Mucosa of rectum (tissue), 2 donors: ENCODE measurements at regions not wholly inside any gene's neighbourhood (a gene's known extent, or its start where the extent isn't known, plus 50 kb on each side); places are given as distances from the start of the nearest gene placed in this dataset.
"Not testable (repeated sequence)": the region's sequence is repeated elsewhere in the genome, so short reads cannot be mapped to it uniquely, and the experiment has no call there.

Experiments used
- H3K27ac ChIP-seq, 2 donors: one replicate each; pipeline ENCODE4 v1.7.0; 2013; ENCODE audit warnings: inconsistent platforms in 2 of 2, low read depth in 2 of 2, low read length in 2 of 2
- H3K27me3 ChIP-seq, 2 donors: one replicate each; pipeline ENCODE4 v1.7.0; 2013; ENCODE audit warnings: low read length in 2 of 2; ENCODE audit not compliant: control insufficient read depth in 2 of 2, insufficient read depth in 2 of 2
- H3K36me3 ChIP-seq, 2 donors: one replicate each; pipeline ENCODE4 v1.7.0; 2013; ENCODE audit warnings: low read length in 2 of 2; ENCODE audit not compliant: control insufficient read depth in 2 of 2, insufficient read depth in 2 of 2
- H3K4me1 ChIP-seq, 2 donors: one replicate each; pipeline ENCODE4 v1.7.0; 2013; ENCODE audit warnings: low read length in 2 of 2, mild to moderate bottlenecking in 1 of 2; ENCODE audit not compliant: control insufficient read depth in 2 of 2, insufficient read depth in 2 of 2
- H3K4me3 ChIP-seq, 2 donors: one replicate each; pipeline ENCODE4 v1.7.0; 2013; ENCODE audit warnings: low read length in 2 of 2
- H3K9ac ChIP-seq, 2 donors: one replicate each; pipeline ENCODE4 v1.7.0; 2013; ENCODE audit warnings: low read length in 2 of 2, low read depth in 1 of 2, mild to moderate bottlenecking in 1 of 2
- H3K9me3 ChIP-seq, 2 donors: one replicate each; pipeline ENCODE4 v1.7.0; 2013; ENCODE audit warnings: low read length in 2 of 2; ENCODE audit not compliant: control insufficient read depth in 2 of 2
- donor health status: healthy.
- donor health status: Normal muscosa, but diverticular disease.

GRCh38 chr4:134722306-134722705, 520.7 kb upstream of the PABPC4L start:
- H3K9me3 ChIP-seq = no peaks in the 10 kb centered on the region
- no peak overlapping the region for H3K27ac ChIP-seq
- H3K36me3 ChIP-seq = no peaks in the 10 kb centered on the region
- H3K27me3 ChIP-seq = no peaks in the 10 kb centered on the region
- H3K4me3 ChIP-seq = no peak overlapping the region
- no peaks in the 10 kb centered on the region for H3K4me1 ChIP-seq
- no peak overlapping the region for H3K9ac ChIP-seq

- Histone ChIP-seq H3K4me1 (no peaks in the 10 kb centered on the region), H3K9ac (no peak overlapping the region), H3K27me3 (no peaks in the 10 kb centered on the region), H3K9me3 (no peaks in the 10 kb centered on the region), H3K27ac (no peak overlapping the region), H3K4me3 (no peak overlapping the region), H3K36me3 (no peaks in the 10 kb centered on the region)
Observed at GRCh38 chr4:134720030-134720429, 518.4 kb upstream of the PABPC4L start.

GRCh38 chr4:134708616-134709015, 507.0 kb upstream of the PABPC4L start:
- Histone ChIP-seq H3K9me3 (no peaks in the 10 kb centered on the region), H3K27me3 (no peaks in the 10 kb centered on the region), H3K9ac (no peak overlapping the region), H3K4me1 (no peaks in the 10 kb centered on the region), H3K36me3 (no peaks in the 10 kb centered on the region), H3K27ac (no peak overlapping the region), H3K4me3 (no peak overlapping the region)

GRCh38 chr4:134708026-134708425, 506.4 kb upstream of the PABPC4L start:
- Histone ChIP-seq H3K27me3 (no peaks in the 10 kb centered on the region), H3K36me3 (no peaks in the 10 kb centered on the region), H3K27ac (no peak overlapping the region), H3K4me1 (no peaks in the 10 kb centered on the region), H3K9ac (no peak overlapping the region), H3K9me3 (no peaks in the 10 kb centered on the region), H3K4me3 (no peak overlapping the region)

- Histone ChIP-seq H3K36me3 (no peaks in the 10 kb centered on the region), H3K27me3 (no peaks in the 10 kb centered on the region), H3K27ac (no peak overlapping the region), H3K4me3 (no peak overlapping the region), H3K4me1 (no peaks in the 10 kb centered on the region), H3K9me3 (no peaks in the 10 kb centered on the region), H3K9ac (no peak overlapping the region)
Observed at GRCh38 chr4:134702374-134702773, 500.8 kb upstream of the PABPC4L start.

GRCh38 chr4:134700251-134700650, 498.7 kb upstream of the PABPC4L start:
- H3K9me3 ChIP-seq = no peaks in the 10 kb centered on the region
- H3K9ac ChIP-seq = no peak overlapping the region
- no peaks in the 10 kb centered on the region for H3K27me3 ChIP-seq
- H3K36me3 ChIP-seq = no peaks in the 10 kb centered on the region
- no peak overlapping the region for H3K4me3 ChIP-seq
- no peak overlapping the region for H3K27ac ChIP-seq
- no peaks in the 10 kb centered on the region for H3K4me1 ChIP-seq

GRCh38 chr4:134698831-134699230, 497.2 kb upstream of the PABPC4L start:
- not testable (repeated sequence) for H3K27me3 ChIP-seq, H3K9ac ChIP-seq, H3K27ac ChIP-seq, H3K9me3 ChIP-seq, H3K4me1 ChIP-seq, H3K4me3 ChIP-seq, H3K36me3 ChIP-seq

GRCh38 chr4:134695433-134695832, 493.8 kb upstream of the PABPC4L start:
- Histone ChIP-seq H3K4me3 (no peak overlapping the region), H3K27me3 (no peaks in the 10 kb centered on the region), H3K4me1 (no peaks in the 10 kb centered on the region), H3K9ac (no peak overlapping the region), H3K9me3 (no peaks in the 10 kb centered on the region), H3K27ac (no peak overlapping the region), H3K36me3 (no peaks in the 10 kb centered on the region)

GRCh38 chr4:134691915-134692314, 490.3 kb upstream of the PABPC4L start:
- Histone ChIP-seq H3K4me3 (no peak overlapping the region), H3K36me3 (no peaks in the 10 kb centered on the region), H3K27me3 (no peaks in the 10 kb centered on the region), H3K27ac (no peak overlapping the region), H3K9ac (no peak overlapping the region), H3K4me1 (no peaks in the 10 kb centered on the region), H3K9me3 (no peaks in the 10 kb centered on the region)

- Histone ChIP-seq H3K27me3 (no peaks in the 10 kb centered on the region), H3K9me3 (no peaks in the 10 kb centered on the region), H3K4me1 (no peaks in the 10 kb centered on the region), H3K4me3 (no peak overlapping the region), H3K27ac (no peak overlapping the region), H3K36me3 (no peaks in the 10 kb centered on the region), H3K9ac (no peak overlapping the region)
Observed at GRCh38 chr4:134687646-134688628, 486.3 kb upstream of the PABPC4L start.
